H1 (cell line): ENCODE measurements at regions not wholly inside any gene's neighbourhood (a gene's known extent, or its start where the extent isn't known, plus 50 kb on each side); places are given as distances from the start of the nearest gene placed in this dataset.

ENCODE experiments used
- CTCF ChIA-PET: fragments of 300-600 bp; sonication (Branson Sonifier 250); formaldehyde crosslinking; loops from one replicate; lab custom pipeline; 2021; ENCODE audit not compliant: partially characterized antibody; lab: Charles Lee
- POLR2A ChIA-PET: fragments of 300-600 bp; sonication (Branson Sonifier 250); formaldehyde crosslinking; loops from one replicate; lab custom pipeline; 2021; ENCODE audit warnings: inconsistent platforms; ENCODE audit not compliant: partially characterized antibody; lab: Charles Lee
- DNase-seq, 2 experiments: peaks; one replicate each; pipeline versions ENCODE4 v3.0.0 to v3.0.0-alpha.2; 2010 to 2022; ENCODE audit warnings: low spot score in 2 of 2, low read depth in 1 of 2, mixed read lengths in 1 of 2
- FAIRE-seq: peaks from 2 replicates; lab custom pipeline; 2011; peaks lifted over from hg19 to GRCh38; lab: Jason Lieb, UNC
- H2AFZ ChIP-seq: 2 replicates; pipeline ENCODE4 v1.8.1; 2012; ENCODE audit warnings: low read length, inconsistent platforms
- H2AK5ac ChIP-seq: 2 replicates; pipeline ENCODE4 v1.6.1; 2013; ENCODE audit warnings: low read depth, low read length
- H2BK120ac ChIP-seq: replicated peaks from 2 replicates; pipeline ENCODE3; 2013; ENCODE audit warnings: low read depth, low read length, inconsistent platforms
- H2BK12ac ChIP-seq: 2 replicates; pipeline ENCODE4 v1.6.1; 2013; ENCODE audit warnings: low read depth, low read length
- H2BK15ac ChIP-seq: 2 replicates; pipeline ENCODE4 v1.6.1; 2013; ENCODE audit warnings: low read length
- H2BK20ac ChIP-seq: 2 replicates; pipeline ENCODE4 v1.6.1; 2013; ENCODE audit warnings: low read length
- H2BK5ac ChIP-seq: 2 replicates; pipeline ENCODE4 v1.6.1; 2013; ENCODE audit warnings: low read depth, low read length
- H3K14ac ChIP-seq: 2 replicates; pipeline ENCODE4 v1.6.1; 2013; ENCODE audit warnings: inconsistent platforms; ENCODE audit not compliant: insufficient read length
- H3K18ac ChIP-seq: 2 replicates; pipeline ENCODE4 v1.6.1; 2013; ENCODE audit warnings: low read length; ENCODE audit errors: extremely low read depth
- H3K23ac ChIP-seq: 2 replicates; pipeline ENCODE4 v1.6.1; 2013; ENCODE audit warnings: inconsistent platforms; ENCODE audit not compliant: insufficient read length
- H3K23me2 ChIP-seq: 2 replicates; pipeline ENCODE4 v1.6.1; 2013; ENCODE audit warnings: low read depth, low read length
- H3K27ac ChIP-seq: 2 replicates; pipeline ENCODE4 v1.6.1; 2011; ENCODE audit warnings: low read depth, low read length, inconsistent platforms
- H3K27me3 ChIP-seq, 4 experiments: replicated peaks in 1 of 4; 1 replicate in 1 of 4; 2 replicates in 3 of 4; pipeline versions ENCODE4 v1.6.1 to v1.8.1; 2011 to 2013; ENCODE audit warnings: low read length in 3 of 4, mild to moderate bottlenecking in 3 of 4, inconsistent platforms in 2 of 4, mixed read lengths in 2 of 4, moderate library complexity in 1 of 4; ENCODE audit not compliant: control insufficient read depth in 3 of 4, insufficient read depth in 3 of 4; ENCODE audit errors: extremely low read depth in 1 of 4
- H3K36me3 ChIP-seq, 4 experiments: 2 replicates each; pipeline versions ENCODE4 v1.6.1 to v1.8.1; 2011 to 2013; ENCODE audit warnings: mild to moderate bottlenecking in 4 of 4, low read length in 3 of 4, moderate library complexity in 2 of 4, control low read depth in 1 of 4, inconsistent platforms in 1 of 4; ENCODE audit not compliant: insufficient read depth in 4 of 4, control insufficient read depth in 2 of 4
- H3K4ac ChIP-seq: replicated peaks from 2 replicates; pipeline ENCODE3; 2013; ENCODE audit warnings: low read length, low read depth, mixed read lengths, inconsistent platforms; ENCODE audit not compliant: insufficient read length
- H3K4me1 ChIP-seq, 4 experiments: replicated peaks in 1 of 4; 1 replicate in 1 of 4; 2 replicates in 3 of 4; pipeline versions ENCODE4 v1.6.1 to v1.8.1; 2011 to 2013; ENCODE audit warnings: low read length in 3 of 4, inconsistent platforms in 2 of 4, mixed read lengths in 1 of 4; ENCODE audit not compliant: insufficient read depth in 4 of 4, control insufficient read depth in 3 of 4
- H3K4me2 ChIP-seq, 2 experiments: 2 replicates each; pipeline versions ENCODE4 v1.6.1 to v1.8.1; 2011 to 2013; ENCODE audit warnings: low read depth in 2 of 2, low read length in 2 of 2, control low read depth in 1 of 2, inconsistent platforms in 1 of 2, mild to moderate bottlenecking in 1 of 2; ENCODE audit not compliant: insufficient read depth in 1 of 2
- H3K4me3 ChIP-seq, 4 experiments: fragments of 200-600, 300-600 bp in 1 of 4; sonication (generic), shearing (Covaris generic), sonication (Bioruptor Twin) in 1 of 4; 2 replicates each; pipeline versions ENCODE4 v1.5.1 to v1.8.1; 2011 to 2016; ENCODE audit warnings: low read length in 4 of 4, low read depth in 3 of 4, control low read depth in 2 of 4, inconsistent platforms in 2 of 4, mild to moderate bottlenecking in 2 of 4, mixed read lengths in 1 of 4, moderate library complexity in 1 of 4; ENCODE audit not compliant: insufficient read depth in 2 of 4; ENCODE audit errors: extremely low read depth in 1 of 4
- H3K56ac ChIP-seq: replicated peaks from 2 replicates; pipeline ENCODE3; 2013; ENCODE audit warnings: low read depth, mild to moderate bottlenecking, mixed read lengths, low read length, inconsistent platforms; ENCODE audit not compliant: insufficient read length
- H3K79me1 ChIP-seq: 2 replicates; pipeline ENCODE4 v1.6.1; 2013; ENCODE audit warnings: low read depth, low read length, control low read depth
- H3K79me2 ChIP-seq, 2 experiments: 2 replicates each; pipeline versions ENCODE4 v1.6.1 to v1.8.1; 2012 to 2013; ENCODE audit warnings: low read length in 2 of 2, mild to moderate bottlenecking in 2 of 2, inconsistent platforms in 1 of 2; ENCODE audit not compliant: insufficient read depth in 2 of 2, control insufficient read depth in 1 of 2
- H3K9ac ChIP-seq, 4 experiments: replicated peaks in 1 of 4; 1 replicate in 1 of 4; 2 replicates in 3 of 4; pipeline versions ENCODE4 v1.6.1 to v1.8.1; 2011 to 2013; ENCODE audit warnings: low read depth in 3 of 4, low read length in 3 of 4, control low read depth in 2 of 4, mild to moderate bottlenecking in 2 of 4, moderate library complexity in 2 of 4, inconsistent platforms in 1 of 4; ENCODE audit errors: extremely low read depth in 1 of 4
- H3K9me3 ChIP-seq, 2 experiments: 2 replicates each; pipeline versions ENCODE4 v1.6.1 to v1.8.1; 2012 to 2013; ENCODE audit warnings: mild to moderate bottlenecking in 2 of 2, moderate library complexity in 2 of 2, control low read depth in 1 of 2, inconsistent platforms in 1 of 2, low read depth in 1 of 2, low read length in 1 of 2, mixed read lengths in 1 of 2; ENCODE audit not compliant: insufficient read depth in 2 of 2
- H4K20me1 ChIP-seq, 2 experiments: replicated peaks in 1 of 2; 2 replicates each; pipeline versions ENCODE3 to v1.8.1; 2011 to 2013; ENCODE audit warnings: inconsistent platforms in 2 of 2, low read length in 2 of 2, mild to moderate bottlenecking in 1 of 2; ENCODE audit not compliant: insufficient read depth in 2 of 2, control insufficient read depth in 1 of 2
- H4K5ac ChIP-seq: 2 replicates; pipeline ENCODE4 v1.6.1; 2013; ENCODE audit warnings: low read length, low read depth, mixed read lengths, inconsistent platforms; ENCODE audit not compliant: insufficient read length
- H4K8ac ChIP-seq: 2 replicates; pipeline ENCODE4 v1.8.0; 2013; ENCODE audit warnings: mild to moderate bottlenecking, moderate library complexity, low read length, inconsistent platforms; ENCODE audit not compliant: insufficient read depth; ENCODE audit errors: extremely low read depth
- H4K91ac ChIP-seq: replicated peaks from 2 replicates; pipeline ENCODE3; 2013; ENCODE audit warnings: low read length, mixed read lengths, inconsistent platforms; ENCODE audit not compliant: insufficient read length
- BACH1 ChIP-seq: IDR thresholded peaks from 2 replicates; pipeline ENCODE4 v1.6.1; 2012; ENCODE audit warnings: low read length, improper control_type of control experiment
- BRCA1 ChIP-seq: IDR thresholded peaks from 2 replicates; pipeline ENCODE4 v1.6.1; 2012; ENCODE audit warnings: low read depth, low read length, improper control_type of control experiment
- CHD2 ChIP-seq: IDR thresholded peaks from 2 replicates; pipeline ENCODE4 v1.6.1; 2012; ENCODE audit warnings: low read length, improper control_type of control experiment
- EP300 ChIP-seq, 2 experiments: IDR thresholded peaks; 1 replicate in 1 of 2; 2 replicates in 1 of 2; pipeline ENCODE4 v1.6.1; 2011 to 2012; ENCODE audit warnings: low read depth in 2 of 2, low read length in 2 of 2, mild to moderate bottlenecking in 2 of 2, borderline replicate concordance in 1 of 2, inconsistent platforms in 1 of 2, moderate library complexity in 1 of 2
- PHF8 ChIP-seq: fragments of 200-600 bp; sonication (generic); conservative IDR thresholded peaks from 2 replicates; pipeline ENCODE4 v1.7.1; 2012; ENCODE audit warnings: low read depth, mild to moderate bottlenecking, inconsistent platforms, low read length, moderate library complexity
- SIX5 ChIP-seq: IDR thresholded peaks from 2 replicates; pipeline ENCODE4 v1.6.1; 2011; ENCODE audit warnings: mild to moderate bottlenecking, low read depth, low read length
- SUZ12 ChIP-seq: fragments of 200-600 bp; sonication (generic); IDR thresholded peaks from 2 replicates; pipeline ENCODE4 v1.6.1; 2012; ENCODE audit warnings: mild to moderate bottlenecking, inconsistent platforms, low read length, moderate library complexity, mixed read lengths
- ZNF274 ChIP-seq: IDR thresholded peaks from 2 replicates; pipeline ENCODE4 v1.7.0; 2012; ENCODE audit warnings: low read length, borderline replicate concordance; ENCODE audit errors: extremely low read depth
- WGBS, 2 experiments: shearing (Covaris generic) in 1 of 2; methylation state at CpG; one replicate each; pipeline versions ENCODE4 v1.1.6 to v1.1.7; 2013 to 2015; ENCODE audit warnings: low lambda C conversion rate in 2 of 2, mixed read lengths in 2 of 2, inconsistent platforms in 1 of 2, low coverage in 1 of 2, missing lambda C conversion rate in 1 of 2; ENCODE audit not compliant: insufficient replicate concordance in 2 of 2, insufficient coverage in 1 of 2, insufficient read length in 1 of 2; ENCODE audit errors: extremely low coverage in 1 of 2, missing lambda C conversion rate in 1 of 2; 5-methylcytosine and 5-hydroxymethylcytosine counted together

DNA sequence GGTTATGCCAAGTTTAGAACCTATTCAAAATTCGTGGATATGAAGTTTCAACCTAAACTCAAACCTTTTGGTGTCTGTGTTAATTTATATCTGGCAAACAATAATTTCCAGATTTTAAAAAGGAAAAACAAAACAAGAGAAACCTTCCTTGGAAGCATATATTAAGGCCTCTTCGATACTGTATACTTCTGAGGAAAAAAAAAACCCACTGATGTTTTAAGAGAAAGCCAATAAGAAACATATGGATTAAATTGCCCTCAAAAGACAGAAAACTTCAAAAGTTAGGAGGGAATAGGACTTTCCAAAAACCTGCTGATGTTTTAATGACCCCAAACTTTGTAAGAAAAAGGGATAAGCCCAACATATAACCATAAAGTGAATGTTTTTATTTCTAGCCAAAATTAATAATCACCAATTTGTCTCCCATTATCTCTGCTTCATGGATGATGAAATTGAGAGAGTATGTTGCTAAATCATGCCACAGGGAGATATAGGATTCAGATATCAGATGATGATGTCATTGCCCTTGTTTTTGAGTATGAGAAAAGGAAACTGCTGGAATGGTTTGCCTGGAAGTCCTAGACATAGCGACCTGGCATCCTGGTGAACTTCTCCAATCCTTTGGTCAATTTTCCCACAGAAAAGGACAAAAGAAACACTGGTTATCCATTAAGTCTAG, 423.9 kb downstream of the DMRT2 start:
- Histone ChIP-seq H3K9me3 (peaks cover 65 to 73% of the 10 kb centered on the region in 2 experiments), H2BK20ac (no peak overlapping the region), H4K5ac (no peak overlapping the region), H3K56ac (no peak overlapping the region), H3K36me3 (no peaks in the 10 kb centered on the region), H4K91ac (no peak overlapping the region), H3K23ac (no peak overlapping the region), H3K23me2 (no peaks in the 10 kb centered on the region), H2AK5ac (no peak overlapping the region), H3K18ac (no peak overlapping the region), H2BK5ac (no peak overlapping the region), H3K79me1 (no peaks in the 10 kb centered on the region), H3K14ac (no peak overlapping the region), H2BK12ac (no peak overlapping the region), H2BK15ac (no peak overlapping the region), H2AFZ (no peak overlapping the region), H3K4me2 (no peak overlapping the region), H3K27ac (no peak overlapping the region), H3K4me3 (no peak overlapping the region), H3K9ac (no peak overlapping the region), H4K8ac (no peak overlapping the region), H3K4ac (no peak overlapping the region), H3K4me1 (no peaks in the 10 kb centered on the region), H2BK120ac (no peak overlapping the region), H4K20me1 (no peaks in the 10 kb centered on the region), H3K27me3 (no peaks in the 10 kb centered on the region), H3K79me2 (no peaks in the 10 kb centered on the region)
- no peak for DNase-seq
- TF ChIP-seq SUZ12 (no peak), EP300 (IDR thresholded peaks at IDR 0.05; ENCODE audit: borderline replicate concordance in 1 of 2, low read depth in 2 of 2, low read length in 2 of 2) (no peak), CHD2 (no peak), ZNF274 (no peak), BACH1 (no peak), SIX5 (no peak), PHF8 (no peak), BRCA1 (no peak)
- CTCF ChIA-PET, result interaction anchor here (1.1 kb wide), 1 partner anchor 13 kb away, joined by 3 read pairs; no protein-coding TSS in a partner anchor
- POLR2A ChIA-PET, result no interaction called here
- 31% methylated on average over 2 of the region's 3 CpGs; no CpG with 5 or more reads in 1 of the 2 experiments for WGBS, 2 experiments
- FAIRE-seq, result no peak
